Panc1 (cell line): ENCODE measurements at regions not wholly inside any gene's neighbourhood (a gene's known extent, or its start where the extent isn't known, plus 50 kb on each side); places are given as distances from the start of the nearest gene placed in this dataset.

Experiments used
- CTCF ChIP-seq: fragments of 450-650 bp; IDR thresholded peaks from 2 replicates; pipeline ENCODE4 v1.5.1; 2017; ENCODE audit warnings: mild to moderate bottlenecking
- POLR2AphosphoS5 ChIP-seq: IDR thresholded peaks from 2 replicates; pipeline ENCODE4 v1.6.1; 2012; ENCODE audit warnings: mild to moderate bottlenecking, low read depth, low read length, moderate library complexity
- SIN3A ChIP-seq: IDR thresholded peaks from 2 replicates; pipeline ENCODE4 v1.6.1; 2012; ENCODE audit warnings: low read depth, mild to moderate bottlenecking, low read length, moderate library complexity, borderline replicate concordance; ENCODE audit not compliant: insufficient read depth

GRCh38 chr11:70645537-70645936 is 247.2 kb downstream of the CTTN start:
- TF ChIP-seq CTCF: no peak
- no peak for TF ChIP-seq POLR2AphosphoS5
- TF ChIP-seq SIN3A: no peak
